HepG2 (cell line): ENCODE measurements at regions not wholly inside any gene's neighbourhood (a gene's known extent, or its start where the extent isn't known, plus 50 kb on each side); places are given as distances from the start of the nearest gene placed in this dataset.

ENCODE experiments used
- ATAC-seq: fragments of 200-7000 bp; cut with Tn5 transposase; 3 replicates; pipeline ENCODE4 v1.9.1; 2020; ENCODE audit warnings: mild to moderate bottlenecking, moderate library complexity
- BruUV-seq: library from RNA; stranded (reverse); fragments of 400-500 nt; replicated peaks from 2 replicates; lab custom pipeline; 2021; lab: Mats Ljungman, UMichigan
- CTCF ChIA-PET: fragments of 300-600 bp; formaldehyde crosslinking; extraction: SDS; loops from one replicate; lab custom pipeline; 2021; ENCODE audit warnings: low total read pairs, inconsistent platforms, low intra/inter-chr PET ratio; lab: Yijun Ruan, JAX
- POLR2A ChIA-PET: fragments of 350-600 bp; sonication (Branson Sonifier 250); formaldehyde crosslinking; loops from one replicate; lab custom pipeline; 2020; ENCODE audit warnings: antibody characterized with exemption, inconsistent platforms; lab: Yijun Ruan, JAX
- DNase-seq: peaks from one replicate; pipeline ENCODE4 v3.0.0-alpha.2; 2015; ENCODE audit warnings: low spot score
- FAIRE-seq: peaks from 3 replicates; lab custom pipeline; 2011; peaks lifted over from hg19 to GRCh38; lab: Jason Lieb, UNC
- H2AFZ ChIP-seq: one replicate; pipeline ENCODE4 v1.6.1; 2011; ENCODE audit warnings: low read length, inconsistent platforms
- H3K27ac ChIP-seq: fragments of 300-600 bp; 3 replicates; pipeline ENCODE4 v1.8.0; 2011; ENCODE audit warnings: mixed run types, mild to moderate bottlenecking, mixed read lengths, low read length, inconsistent platforms; ENCODE audit not compliant: insufficient read depth; ENCODE audit errors: extremely low read length
- H3K27me3 ChIP-seq, 2 experiments: fragments of 200-600 bp in 1 of 2; 2 replicates in 1 of 2; 3 replicates in 1 of 2; pipeline versions ENCODE4 v1.6.0 to v1.8.0; 2011; ENCODE audit warnings: low read length in 2 of 2, mild to moderate bottlenecking in 2 of 2, moderate library complexity in 2 of 2, inconsistent platforms in 1 of 2; ENCODE audit not compliant: insufficient read depth in 2 of 2, control insufficient read depth in 1 of 2
- H3K36me3 ChIP-seq, 2 experiments: fragments of 200-600 bp in 1 of 2; replicated peaks in 1 of 2; 2 replicates in 1 of 2; 3 replicates in 1 of 2; pipeline versions ENCODE4 v1.5.1 to v1.8.0; 2011; ENCODE audit warnings: low read length in 2 of 2, inconsistent platforms in 1 of 2; ENCODE audit not compliant: insufficient read depth in 2 of 2, control insufficient read depth in 1 of 2
- H3K4me1 ChIP-seq: 2 replicates; pipeline ENCODE4 v1.5.1; 2012; ENCODE audit warnings: low read length, inconsistent platforms; ENCODE audit not compliant: insufficient read depth
- H3K4me2 ChIP-seq: 2 replicates; pipeline ENCODE4 v1.6.0; 2011; ENCODE audit warnings: low read depth, low read length, inconsistent platforms
- H3K4me3 ChIP-seq, 3 experiments: fragments of 200-600 bp in 1 of 3; sonication (generic), shearing (Covaris generic) in 1 of 3; replicated peaks in 1 of 3; 2 replicates each; pipeline ENCODE4 v1.5.1; 2011 to 2016; ENCODE audit warnings: low read length in 3 of 3, inconsistent platforms in 2 of 3, low read depth in 2 of 3, mild to moderate bottlenecking in 2 of 3, control low read depth in 1 of 3, mixed read lengths in 1 of 3; ENCODE audit not compliant: insufficient read depth in 1 of 3
- H3K79me2 ChIP-seq: one replicate; pipeline ENCODE4 v1.6.1; 2011; ENCODE audit warnings: low read length, inconsistent platforms; ENCODE audit not compliant: insufficient read depth
- H3K9ac ChIP-seq: 2 replicates; pipeline ENCODE4 v1.6.0; 2011; ENCODE audit warnings: mild to moderate bottlenecking, low read depth, low read length, inconsistent platforms; ENCODE audit not compliant: insufficient read depth
- H3K9me3 ChIP-seq: 2 replicates; pipeline ENCODE4 v1.5.1; 2012; ENCODE audit warnings: mild to moderate bottlenecking, low read length
- H4K20me1 ChIP-seq: 2 replicates; pipeline ENCODE4 v1.6.0; 2011; ENCODE audit warnings: inconsistent platforms, mild to moderate bottlenecking, low read length, moderate library complexity; ENCODE audit not compliant: insufficient read depth
- CBX5 ChIP-seq: sonication (generic); formaldehyde crosslinking; IDR thresholded peaks from 2 replicates; pipeline ENCODE4 v1.4.0; 2020; ENCODE audit warnings: missing genetic modification reagents, borderline replicate concordance
- PRDM4 ChIP-seq: sonication (generic); formaldehyde crosslinking; IDR thresholded peaks from 2 replicates; pipeline ENCODE4 v1.9.0; 2021; ENCODE audit warnings: missing genetic modification reagents, borderline replicate concordance
- ZBTB39 ChIP-seq: sonication (generic); formaldehyde crosslinking; IDR thresholded peaks from 2 replicates; pipeline ENCODE4 v1.5.0; 2020; ENCODE audit warnings: missing genetic modification reagents
- ZNF430 ChIP-seq: sonication (generic); formaldehyde crosslinking; IDR thresholded peaks from 2 replicates; pipeline ENCODE4 v1.9.0; 2021; ENCODE audit warnings: mild to moderate bottlenecking, missing genetic modification reagents
- ZNF800 ChIP-seq: sonication (generic); formaldehyde crosslinking; IDR thresholded peaks from 2 replicates; pipeline ENCODE4 v1.4.0; 2020; ENCODE audit warnings: missing genetic modification reagents
- WGBS: methylation state at CpG from one replicate; pipeline ENCODE4 v1.1.6; 2017; ENCODE audit warnings: low lambda C conversion rate; 5-methylcytosine and 5-hydroxymethylcytosine counted together
- in situ Hi-C: cut with HindIII; loops from 2 replicates; pipeline ENCODE4 v1.10.0; 2017; ENCODE audit warnings: low pct_unique_long_range_greater_than_20kb; ENCODE audit not compliant: extremely low pct_ligation_motif_present
- intact Hi-C: fragments of 100-400 bp; cut with micrococcal nuclease; formaldehyde crosslinking; loops from one replicate; pipeline ENCODE4 v1.10.0; 2022; ENCODE audit not compliant: unreplicated experiment

- FAIRE-seq (no peak), ATAC-seq (no peak), DNase-seq (no peak)
- H3K36me3 ChIP-seq: no peaks in the 10 kb centered on the region
- WGBS: 6% methylated on average over 4 of the region's 5 CpGs
- TF ChIP-seq ZBTB39 (CRISPR knock-in tag) (no peak), PRDM4 (CRISPR knock-in tag) (no peak), CBX5 (CRISPR knock-in tag) (no peak), ZNF800 (no peak), ZNF430 (CRISPR knock-in tag) (no peak)
- no peaks in the 10 kb centered on the region for H3K27me3 ChIP-seq
- POLR2A ChIA-PET: no interaction called here
- no peaks in the 10 kb centered on the region for H3K9me3 ChIP-seq
- CTCF ChIA-PET: no interaction called here
- H3K4me2 ChIP-seq: no peak overlapping the region
- intact Hi-C loops (no loop called here), in situ Hi-C loops (no loop called here)
- H3K4me3 ChIP-seq: no peak overlapping the region
- no peak overlapping the region for H2AFZ ChIP-seq
- no peaks in the 10 kb centered on the region for H4K20me1 ChIP-seq
- H3K79me2 ChIP-seq: no peaks in the 10 kb centered on the region
- no peak overlapping the region for H3K27ac ChIP-seq
- H3K9ac ChIP-seq: no peak overlapping the region
- no TSS peak for BruUV-seq
- no peaks in the 10 kb centered on the region for H3K4me1 ChIP-seq
Measured at GRCh38 chr12:89827592-89827991, 119.0 kb upstream of the ATP2B1 start.
